SK-N-SH (cell line): ENCODE measurements at regions not wholly inside any gene's neighbourhood (a gene's known extent, or its start where the extent isn't known, plus 50 kb on each side); places are given as distances from the start of the nearest gene placed in this dataset.

Experiments used
- CTCF ChIP-seq: fragments of 200-600 bp; sonication (generic); IDR thresholded peaks from 2 replicates; pipeline ENCODE4 v1.6.1; 2017; ENCODE audit warnings: antibody characterized with exemption, mild to moderate bottlenecking, moderate library complexity
- EZH2phosphoT487 ChIP-seq: fragments of 200-600 bp; sonication (generic); IDR thresholded peaks from 2 replicates; pipeline ENCODE4 v1.6.1; 2017; ENCODE audit warnings: low read depth, mixed run types, mild to moderate bottlenecking, antibody characterized with exemption, moderate library complexity, borderline replicate concordance
- FOXJ3 ChIP-seq: sonication (generic); formaldehyde crosslinking; IDR thresholded peaks from 2 replicates; pipeline ENCODE4 v1.5.1; 2020; ENCODE audit warnings: mild to moderate bottlenecking, missing genetic modification reagents
- JUND ChIP-seq: IDR thresholded peaks from 2 replicates; pipeline ENCODE4 v1.4.0; 2012
- NRF1 ChIP-seq: IDR thresholded peaks from 2 replicates; pipeline ENCODE4 v1.6.1; 2012; ENCODE audit warnings: low read depth, mild to moderate bottlenecking, low read length
- POLR2AphosphoS5 ChIP-seq: IDR thresholded peaks from 2 replicates; pipeline ENCODE4 v1.6.1; 2012; ENCODE audit warnings: low read depth, low read length
- REST ChIP-seq: IDR thresholded peaks from 2 replicates; pipeline ENCODE4 v1.6.1; 2012; ENCODE audit warnings: mild to moderate bottlenecking, low read depth, low read length, moderate library complexity

- no peak for TF ChIP-seq JUND
- no peak for TF ChIP-seq POLR2AphosphoS5
- TF ChIP-seq REST: no peak
- TF ChIP-seq CTCF: no peak
- no peak for TF ChIP-seq FOXJ3 (CRISPR knock-in tag)
- TF ChIP-seq NRF1: no peak
- TF ChIP-seq EZH2phosphoT487: no peak
These were observed 122.7 kb upstream of the RIPOR2 start for GRCh38 chr6:25058441-25058840.
